BLaER1 treated with 17β-estradiol and CSF1 and Interleukin-3, amounts not matched to agents 10 nM and 100 nM (cell line): ENCODE measurements at regions not wholly inside any gene's neighbourhood (a gene's known extent, or its start where the extent isn't known, plus 50 kb on each side); places are given as distances from the start of the nearest gene placed in this dataset.
A peak's percentile ranks its signal among the peaks of the same experiment; 100 is the strongest.

Source experiments
- H3K27ac ChIP-seq, 11 experiments: shearing (Covaris generic); formaldehyde crosslinking; 2 replicates each; pipeline ENCODE4 v1.8.1; 2022
- H3K27me3 ChIP-seq, 11 experiments: shearing (Covaris generic); formaldehyde crosslinking; 2 replicates each; pipeline ENCODE4 v1.8.1; 2022
- H3K36me3 ChIP-seq, 11 experiments: shearing (Covaris generic); formaldehyde crosslinking; 2 replicates each; pipeline ENCODE4 v1.8.1; 2022
- H3K4me1 ChIP-seq, 10 experiments: shearing (Covaris generic); formaldehyde crosslinking; 2 replicates each; pipeline ENCODE4 v1.8.1; 2022
- H3K4me2 ChIP-seq, 11 experiments: shearing (Covaris generic); formaldehyde crosslinking; 2 replicates each; pipeline ENCODE4 v1.8.1; 2022
- H3K4me3 ChIP-seq, 10 experiments: shearing (Covaris generic); formaldehyde crosslinking; 2 replicates each; pipeline ENCODE4 v1.8.1; 2022
- H3K9ac ChIP-seq, 11 experiments: shearing (Covaris generic); formaldehyde crosslinking; 2 replicates each; pipeline ENCODE4 v1.8.1; 2022
- H3K9me3 ChIP-seq, 11 experiments: shearing (Covaris generic); formaldehyde crosslinking; replicated peaks in 1 of 11; 2 replicates each; pipeline ENCODE4 v1.8.1; 2022
- H4K20me1 ChIP-seq, 11 experiments: shearing (Covaris generic); formaldehyde crosslinking; 2 replicates each; pipeline ENCODE4 v1.8.1; 2022
- Cebpa-rat ChIP-seq, 11 experiments: shearing (Covaris generic); IDR thresholded peaks; 2 replicates each; pipeline ENCODE4 v1.8.1; 2022

GRCh38 chr5:124894541-124894940 is 148.1 kb upstream of the ZNF608 start:
- Histone ChIP-seq H3K4me1 (peaks cover 0 to 2% (median under 1%) of the 10 kb centered on the region in 10 experiments; a peak in 4 of 20 replicates), H4K20me1 (no peaks in the 10 kb centered on the region), H3K4me3 (no peak overlapping the region), H3K36me3 (peaks cover 0 to 8% (median 0%) of the 10 kb centered on the region in 11 experiments; a peak in 2 of 22 replicates), H3K9ac (no peak overlapping the region), H3K9me3 (peaks cover 18 to 47% (median 37%) of the 10 kb centered on the region in 11 experiments), H3K27ac (no peak overlapping the region), H3K4me2 (no peak overlapping the region), H3K27me3 (no peaks in the 10 kb centered on the region)
- TF ChIP-seq Cebpa-rat (IDR thresholded peaks at IDR 0.05): no peak

- Histone ChIP-seq H3K27me3 (no peaks in the 10 kb centered on the region), H3K4me2 (0 out of 22 replicates have a peak overlapping the region, but pooled peaks of 1 of the 11 experiments have one; percentile 30), H3K27ac (no peak overlapping the region), H4K20me1 (no peaks in the 10 kb centered on the region), H3K36me3 (peaks cover 0 to 8% (median 0%) of the 10 kb centered on the region in 11 experiments; a peak in 2 of 22 replicates), H3K9ac (no peak overlapping the region), H3K9me3 (peaks cover 18 to 54% (median 37%) of the 10 kb centered on the region in 11 experiments), H3K4me3 (no peak overlapping the region), H3K4me1 (peaks cover 0 to 6% (median 0%) of the 10 kb centered on the region in 10 experiments; a peak in 2 of 20 replicates)
- TF ChIP-seq Cebpa-rat (IDR thresholded peaks at IDR 0.05): no peak
Observed at GRCh38 chr5:124895236-124895635, 148.8 kb upstream of the ZNF608 start.

- Histone ChIP-seq H3K36me3 (no peaks in the 10 kb centered on the region), H3K9me3 (peaks cover 0 to 19% (median 10%) of the 10 kb centered on the region in 11 experiments; a peak in 13 of 22 replicates), H3K27ac (peak overlapping the region in 3 of 11 experiments; percentile 52 to 80 (median 53); a peak in 3 of 22 replicates), H3K27me3 (no peaks in the 10 kb centered on the region; a peak in 1 of 22 replicates), H3K9ac (no peak overlapping the region), H3K4me3 (no peak overlapping the region), H3K4me1 (peaks cover 34 to 65% (median 53%) of the 10 kb centered on the region in 10 experiments), H4K20me1 (no peaks in the 10 kb centered on the region), H3K4me2 (peak overlapping the region in 9 of 11 experiments; percentile 68 to 88 (median 81); a peak in 11 of 22 replicates)
- no peak for TF ChIP-seq Cebpa-rat (IDR thresholded peaks at IDR 0.05)
Observed at GRCh38 chr5:124901081-124901480, 154.6 kb upstream of the ZNF608 start.

GRCh38 chr5:124902097-124902821 is 155.8 kb upstream of the ZNF608 start:
- no peaks in the 10 kb centered on the region for H4K20me1 ChIP-seq
- peaks cover 46 to 76% (median 65%) of the 10 kb centered on the region in 10 experiments for H3K4me1 ChIP-seq
- H3K27ac ChIP-seq: peak overlapping the region in 9 of 11 experiments; percentile 40 to 80 (median 58); a peak in 19 of 22 replicates
- H3K27me3 ChIP-seq: no peaks in the 10 kb centered on the region; a peak in 1 of 22 replicates
- peaks cover 0 to 15% (median 7%) of the 10 kb centered on the region in 11 experiments; a peak in 13 of 22 replicates for H3K9me3 ChIP-seq
- H3K4me2 ChIP-seq: peak overlapping the region; percentile 68 to 88 (median 81)
- no peaks in the 10 kb centered on the region for H3K36me3 ChIP-seq
- peak overlapping the region in 9 of 11 experiments; percentile 14 to 55 (median 27); a peak in 11 of 22 replicates for H3K9ac ChIP-seq
- peak overlapping the region in 5 of 10 experiments; percentile 3 to 26 (median 19); a peak in 5 of 20 replicates for H3K4me3 ChIP-seq
- peak in 5 of 11 experiments; percentile 19 to 77 (median 35); a peak in 7 of 22 replicates for TF ChIP-seq Cebpa-rat (IDR thresholded peaks at IDR 0.05)

GRCh38 chr5:124905256-124906130 is 159.1 kb upstream of the ZNF608 start:
- H3K27ac ChIP-seq: peak overlapping the region in 6 of 11 experiments; percentile 53 to 80 (median 66); a peak in 12 of 22 replicates

GRCh38 chr5:124906339-124907097 is 160.1 kb upstream of the ZNF608 start:
- H3K4me1 ChIP-seq: peaks cover 65 to 100% (median 97%) of the 10 kb centered on the region in 10 experiments
- peak in 5 of 11 experiments; percentile 15 to 78 (median 34); a peak in 5 of 22 replicates for TF ChIP-seq Cebpa-rat (IDR thresholded peaks at IDR 0.05)
- peaks cover 0 to 19% (median 5%) of the 10 kb centered on the region in 11 experiments; a peak in 6 of 22 replicates for H3K9me3 ChIP-seq
- H3K27me3 ChIP-seq: no peaks in the 10 kb centered on the region; a peak in 1 of 22 replicates
- peak overlapping the region in 8 of 11 experiments; percentile 3 to 66 (median 32); a peak in 9 of 22 replicates for H3K9ac ChIP-seq
- H3K4me2 ChIP-seq: peak overlapping the region; percentile 67 to 86 (median 78)
- H3K36me3 ChIP-seq: no peaks in the 10 kb centered on the region
- peak overlapping the region in 4 of 10 experiments; percentile 3 to 4 (median 4); a peak in 4 of 20 replicates for H3K4me3 ChIP-seq
- peak overlapping the region in 8 of 11 experiments; percentile 35 to 80 (median 60); a peak in 16 of 22 replicates for H3K27ac ChIP-seq
- H4K20me1 ChIP-seq: no peaks in the 10 kb centered on the region

More at GRCh38 chr5:124905256-124906130, 159.1 kb upstream of the ZNF608 start:
- peak overlapping the region in 4 of 11 experiments; percentile 6 to 66 (median 13); a peak in 3 of 22 replicates for H3K9ac ChIP-seq
- peaks cover 71 to 100% (median 96%) of the 10 kb centered on the region in 10 experiments for H3K4me1 ChIP-seq
- H3K4me3 ChIP-seq: no peak overlapping the region
- H3K4me2 ChIP-seq: peak overlapping the region in 10 of 11 experiments; percentile 67 to 86 (median 78); a peak in 18 of 22 replicates
- H3K36me3 ChIP-seq: no peaks in the 10 kb centered on the region
- no peaks in the 10 kb centered on the region; a peak in 1 of 22 replicates for H3K27me3 ChIP-seq
- H3K9me3 ChIP-seq: peaks cover 0 to 9% (median under 1%) of the 10 kb centered on the region in 11 experiments; a peak in 4 of 22 replicates
- no peak for TF ChIP-seq Cebpa-rat (IDR thresholded peaks at IDR 0.05)
- H4K20me1 ChIP-seq: no peaks in the 10 kb centered on the region

- peak overlapping the region in 8 of 11 experiments; percentile 3 to 66 (median 32); a peak in 9 of 22 replicates for H3K9ac ChIP-seq
- H3K27ac ChIP-seq: peak overlapping the region in 8 of 11 experiments; percentile 35 to 80 (median 60); a peak in 16 of 22 replicates
- peak overlapping the region; percentile 67 to 86 (median 78) for H3K4me2 ChIP-seq
- no peaks in the 10 kb centered on the region for H4K20me1 ChIP-seq
- peak overlapping the region in 2 of 10 experiments; percentile 4; a peak in 2 of 20 replicates for H3K4me3 ChIP-seq
- no peaks in the 10 kb centered on the region for H3K36me3 ChIP-seq
- no peaks in the 10 kb centered on the region; a peak in 1 of 22 replicates for H3K27me3 ChIP-seq
- peaks cover 63 to 100% (median 97%) of the 10 kb centered on the region in 10 experiments for H3K4me1 ChIP-seq
- H3K9me3 ChIP-seq: peaks cover 0 to 24% (median 5%) of the 10 kb centered on the region in 11 experiments; a peak in 6 of 22 replicates
- TF ChIP-seq Cebpa-rat (IDR thresholded peaks at IDR 0.05): no peak
Observed at GRCh38 chr5:124907098-124907644, 160.7 kb upstream of the ZNF608 start.
